ENCODE measurements at regions not wholly inside any gene's neighbourhood (a gene's known extent, or its start where the extent isn't known, plus 50 kb on each side); places are given as distances from the start of the nearest gene placed in this dataset.

DNA sequence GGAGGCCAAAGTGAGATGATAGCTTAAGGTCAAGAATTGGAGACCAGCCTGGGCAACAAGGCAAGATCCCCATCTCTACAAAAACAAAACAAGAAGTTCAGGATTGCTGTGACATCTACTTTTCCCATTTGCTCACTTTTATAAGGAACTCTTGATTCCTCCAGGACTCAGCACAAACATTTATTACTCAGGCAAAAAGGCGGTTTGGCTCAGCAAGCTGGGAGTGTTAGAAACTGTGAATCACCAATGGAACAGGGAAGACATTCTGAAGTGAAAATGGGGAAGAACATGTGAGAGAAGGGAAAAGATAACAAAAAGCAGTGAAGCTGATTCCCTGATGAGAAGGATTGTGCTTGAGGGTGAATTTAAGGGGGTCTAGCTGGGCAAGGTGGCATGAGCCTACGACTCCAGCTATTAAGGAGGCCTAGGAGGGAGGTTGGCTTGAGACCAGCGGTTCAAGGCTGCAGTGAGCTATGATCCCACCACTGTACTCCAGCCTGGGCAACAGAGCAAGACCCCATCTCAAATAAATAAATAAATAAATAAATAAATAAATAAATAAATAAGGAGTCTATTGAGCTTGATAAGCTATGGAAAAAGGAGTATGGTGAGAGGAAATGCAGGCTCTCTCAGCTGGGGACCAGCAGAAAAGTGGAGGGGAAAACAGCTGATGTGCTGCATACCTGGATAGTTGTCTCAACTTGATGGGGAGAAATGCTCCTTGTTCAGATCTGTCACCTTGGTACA, 65.4 kb upstream of the HDDC2 start:
- H3K4me1 ChIP-seq (ENCODE audit: control insufficient read depth in 1 of 2, insufficient read depth in 2 of 2, low read depth in 1 of 2, low read length in 1 of 2), result peaks cover 0 to 6% of the 10 kb centered on the region in 2 experiments; a peak in 2 of 4 replicates
- H3K4me3 ChIP-seq (ENCODE audit: low read depth in 2 of 2, low read length in 1 of 2), result no peak overlapping the region
- ChIA-PET POLR2A (no interaction called here), CTCF (interaction anchor here (1.1 to 1.7 kb wide), 2 partner anchors 10 to 214 kb away, joined by 3 to 4 read pairs; partner anchors contain the start of gene TPD52L1)
- no peak overlapping the region for H3K27ac ChIP-seq (ENCODE audit: low read depth in 2 of 2, low read length in 1 of 2)
- H3K4me2 ChIP-seq, result no peak overlapping the region
- no peaks in the 10 kb centered on the region for H3F3A ChIP-seq (replicated peaks; ENCODE audit: insufficient read depth)
- TF ChIP-seq FOXJ3 (CRISPR knock-in tag; IDR thresholded peaks at IDR 0.05) (no peak), EZH2phosphoT487 (IDR thresholded peaks at IDR 0.05; ENCODE audit: borderline replicate concordance, low read depth) (no peak), RXRA (IDR thresholded peaks at IDR 0.05; ENCODE audit: borderline replicate concordance, low read depth) (no peak), MXI1 (IDR thresholded peaks at IDR 0.05; ENCODE audit: low read depth, low read length) (no peak), GATA2 (CRISPR knock-in tag; IDR thresholded peaks at IDR 0.05) (no peak), TCF12 (IDR thresholded peaks at IDR 0.05) (no peak), GABPA (IDR thresholded peaks at IDR 0.05; ENCODE audit: low read depth) (no peak), NRF1 (IDR thresholded peaks at IDR 0.05; ENCODE audit: low read depth, low read length) (no peak), USF2 (IDR thresholded peaks at IDR 0.05; ENCODE audit: borderline replicate concordance, low read depth, low read length) (no peak), JUND (IDR thresholded peaks at IDR 0.05) (no peak), FOXM1 (IDR thresholded peaks at IDR 0.05; ENCODE audit: low read depth) (no peak), RCOR1 (IDR thresholded peaks at IDR 0.05; ENCODE audit: low read length) (no peak), YY1 (IDR thresholded peaks at IDR 0.05; ENCODE audit: low read depth) (no peak), POLR2AphosphoS5 (IDR thresholded peaks at IDR 0.05; ENCODE audit: low read depth, low read length) (no peak)
- TF ChIP-seq, protein P1, sequence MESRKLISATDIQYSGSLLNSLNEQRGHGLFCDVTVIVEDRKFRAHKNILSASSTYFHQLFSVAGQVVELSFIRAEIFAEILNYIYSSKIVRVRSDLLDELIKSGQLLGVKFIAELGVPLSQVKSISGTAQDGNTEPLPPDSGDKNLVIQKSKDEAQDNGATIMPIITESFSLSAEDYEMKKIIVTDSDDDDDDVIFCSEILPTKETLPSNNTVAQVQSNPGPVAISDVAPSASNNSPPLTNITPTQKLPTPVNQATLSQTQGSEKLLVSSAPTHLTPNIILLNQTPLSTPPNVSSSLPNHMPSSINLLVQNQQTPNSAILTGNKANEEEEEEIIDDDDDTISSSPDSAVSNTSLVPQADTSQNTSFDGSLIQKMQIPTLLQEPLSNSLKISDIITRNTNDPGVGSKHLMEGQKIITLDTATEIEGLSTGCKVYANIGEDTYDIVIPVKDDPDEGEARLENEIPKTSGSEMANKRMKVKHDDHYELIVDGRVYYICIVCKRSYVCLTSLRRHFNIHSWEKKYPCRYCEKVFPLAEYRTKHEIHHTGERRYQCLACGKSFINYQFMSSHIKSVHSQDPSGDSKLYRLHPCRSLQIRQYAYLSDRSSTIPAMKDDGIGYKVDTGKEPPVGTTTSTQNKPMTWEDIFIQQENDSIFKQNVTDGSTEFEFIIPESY (IDR thresholded peaks at IDR 0.05; ENCODE audit: borderline replicate concordance, low read depth), result no peak
- TF ChIP-seq, protein P2, sequence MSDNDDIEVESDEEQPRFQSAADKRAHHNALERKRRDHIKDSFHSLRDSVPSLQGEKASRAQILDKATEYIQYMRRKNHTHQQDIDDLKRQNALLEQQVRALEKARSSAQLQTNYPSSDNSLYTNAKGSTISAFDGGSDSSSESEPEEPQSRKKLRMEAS (IDR thresholded peaks at IDR 0.05; ENCODE audit: low read depth), result no peak
- TF ChIP-seq, protein P3, sequence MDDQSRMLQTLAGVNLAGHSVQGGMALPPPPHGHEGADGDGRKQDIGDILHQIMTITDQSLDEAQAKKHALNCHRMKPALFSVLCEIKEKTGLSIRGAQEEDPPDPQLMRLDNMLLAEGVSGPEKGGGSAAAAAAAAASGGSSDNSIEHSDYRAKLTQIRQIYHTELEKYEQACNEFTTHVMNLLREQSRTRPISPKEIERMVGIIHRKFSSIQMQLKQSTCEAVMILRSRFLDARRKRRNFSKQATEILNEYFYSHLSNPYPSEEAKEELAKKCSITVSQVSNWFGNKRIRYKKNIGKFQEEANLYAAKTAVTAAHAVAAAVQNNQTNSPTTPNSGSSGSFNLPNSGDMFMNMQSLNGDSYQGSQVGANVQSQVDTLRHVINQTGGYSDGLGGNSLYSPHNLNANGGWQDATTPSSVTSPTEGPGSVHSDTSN (IDR thresholded peaks at IDR 0.05), result no peak
- 41% methylated on average over 3 of the region's 3 CpGs for WGBS (ENCODE audit: low lambda C conversion rate)
- no peaks in the 10 kb centered on the region for H3K79me2 ChIP-seq (ENCODE audit: insufficient read depth)
- H3K27me3 ChIP-seq (ENCODE audit: insufficient read depth), result peaks cover 35% of the 10 kb centered on the region
- H2AFZ ChIP-seq (ENCODE audit: low read depth), result no peak overlapping the region
- H3K36me3 ChIP-seq (replicated peaks in 1 of 2; ENCODE audit: control insufficient read depth in 1 of 2, insufficient read depth in 2 of 2, low read length in 1 of 2), result no peaks in the 10 kb centered on the region
- H3K9me3 ChIP-seq, result no peaks in the 10 kb centered on the region
- H4K20me1 ChIP-seq (ENCODE audit: insufficient read depth), result no peaks in the 10 kb centered on the region
- no peak for DNase-seq
- no peaks in the 10 kb centered on the region for H3K9me2 ChIP-seq
- H3K9ac ChIP-seq, result no peak overlapping the region
